Neural cell (in vitro differentiated cells): ENCODE measurements at regions not wholly inside any gene's neighbourhood (a gene's known extent, or its start where the extent isn't known, plus 50 kb on each side); places are given as distances from the start of the nearest gene placed in this dataset.

Source experiments
- EP300 ChIP-seq: fragments of 450-650 bp; conservative IDR thresholded peaks from 2 replicates; pipeline ENCODE4 v1.6.1; 2014; ENCODE audit warnings: antibody characterized with exemption, mild to moderate bottlenecking, moderate library complexity; ENCODE audit not compliant: poor library complexity, severe bottlenecking
- EZH2 ChIP-seq: fragments of 200-600, 300-800 bp; shearing (Covaris generic), sonication (generic); IDR thresholded peaks from 2 replicates; pipeline ENCODE4 v1.6.1; 2014; ENCODE audit warnings: antibody characterized with exemption, low read length, borderline replicate concordance, mild to moderate bottlenecking; ENCODE audit not compliant: insufficient read depth, poor library complexity, severe bottlenecking
- POLR2AphosphoS5 ChIP-seq: IDR thresholded peaks from 2 replicates; pipeline ENCODE4 v1.6.1; 2012
- TAF1 ChIP-seq: IDR thresholded peaks from 2 replicates; pipeline ENCODE4 v1.6.1; 2012; ENCODE audit warnings: low read depth
- TF ChIP-seq, protein P1 (sequence below): fragments of 450-650 bp; IDR thresholded peaks from 2 replicates; pipeline ENCODE4 v1.5.1; 2014; ENCODE audit warnings: antibody characterized with exemption, mild to moderate bottlenecking, moderate library complexity; ENCODE audit not compliant: poor library complexity, severe bottlenecking
- TF ChIP-seq, protein P2 (sequence below): IDR thresholded peaks from 2 replicates; pipeline ENCODE4 v1.6.1; 2012; ENCODE audit warnings: borderline replicate concordance

DNA sequence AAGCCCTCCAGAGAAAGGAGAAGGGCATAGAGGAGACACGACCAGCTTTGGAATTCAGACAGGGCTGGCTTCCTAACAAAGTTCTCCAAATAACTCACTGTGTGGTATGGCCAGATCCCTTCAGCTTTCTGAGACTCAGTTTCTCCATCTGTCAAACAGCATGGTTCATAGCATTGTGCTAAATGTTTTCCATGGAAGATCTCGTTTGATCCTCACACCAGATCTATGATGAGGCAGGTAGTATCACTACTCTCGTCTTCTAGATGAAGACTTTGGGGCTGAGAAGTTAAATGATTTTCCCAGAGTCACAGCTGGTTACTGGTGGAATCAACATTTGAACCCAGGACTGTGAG, 507.3 kb downstream of the HAPSTR1 start:
- TF ChIP-seq POLR2AphosphoS5 (no peak), TAF1 (no peak), EP300 (no peak), EZH2 (no peak)
- TF ChIP-seq, protein P1, sequence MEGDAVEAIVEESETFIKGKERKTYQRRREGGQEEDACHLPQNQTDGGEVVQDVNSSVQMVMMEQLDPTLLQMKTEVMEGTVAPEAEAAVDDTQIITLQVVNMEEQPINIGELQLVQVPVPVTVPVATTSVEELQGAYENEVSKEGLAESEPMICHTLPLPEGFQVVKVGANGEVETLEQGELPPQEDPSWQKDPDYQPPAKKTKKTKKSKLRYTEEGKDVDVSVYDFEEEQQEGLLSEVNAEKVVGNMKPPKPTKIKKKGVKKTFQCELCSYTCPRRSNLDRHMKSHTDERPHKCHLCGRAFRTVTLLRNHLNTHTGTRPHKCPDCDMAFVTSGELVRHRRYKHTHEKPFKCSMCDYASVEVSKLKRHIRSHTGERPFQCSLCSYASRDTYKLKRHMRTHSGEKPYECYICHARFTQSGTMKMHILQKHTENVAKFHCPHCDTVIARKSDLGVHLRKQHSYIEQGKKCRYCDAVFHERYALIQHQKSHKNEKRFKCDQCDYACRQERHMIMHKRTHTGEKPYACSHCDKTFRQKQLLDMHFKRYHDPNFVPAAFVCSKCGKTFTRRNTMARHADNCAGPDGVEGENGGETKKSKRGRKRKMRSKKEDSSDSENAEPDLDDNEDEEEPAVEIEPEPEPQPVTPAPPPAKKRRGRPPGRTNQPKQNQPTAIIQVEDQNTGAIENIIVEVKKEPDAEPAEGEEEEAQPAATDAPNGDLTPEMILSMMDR: no peak
- TF ChIP-seq, protein P2, sequence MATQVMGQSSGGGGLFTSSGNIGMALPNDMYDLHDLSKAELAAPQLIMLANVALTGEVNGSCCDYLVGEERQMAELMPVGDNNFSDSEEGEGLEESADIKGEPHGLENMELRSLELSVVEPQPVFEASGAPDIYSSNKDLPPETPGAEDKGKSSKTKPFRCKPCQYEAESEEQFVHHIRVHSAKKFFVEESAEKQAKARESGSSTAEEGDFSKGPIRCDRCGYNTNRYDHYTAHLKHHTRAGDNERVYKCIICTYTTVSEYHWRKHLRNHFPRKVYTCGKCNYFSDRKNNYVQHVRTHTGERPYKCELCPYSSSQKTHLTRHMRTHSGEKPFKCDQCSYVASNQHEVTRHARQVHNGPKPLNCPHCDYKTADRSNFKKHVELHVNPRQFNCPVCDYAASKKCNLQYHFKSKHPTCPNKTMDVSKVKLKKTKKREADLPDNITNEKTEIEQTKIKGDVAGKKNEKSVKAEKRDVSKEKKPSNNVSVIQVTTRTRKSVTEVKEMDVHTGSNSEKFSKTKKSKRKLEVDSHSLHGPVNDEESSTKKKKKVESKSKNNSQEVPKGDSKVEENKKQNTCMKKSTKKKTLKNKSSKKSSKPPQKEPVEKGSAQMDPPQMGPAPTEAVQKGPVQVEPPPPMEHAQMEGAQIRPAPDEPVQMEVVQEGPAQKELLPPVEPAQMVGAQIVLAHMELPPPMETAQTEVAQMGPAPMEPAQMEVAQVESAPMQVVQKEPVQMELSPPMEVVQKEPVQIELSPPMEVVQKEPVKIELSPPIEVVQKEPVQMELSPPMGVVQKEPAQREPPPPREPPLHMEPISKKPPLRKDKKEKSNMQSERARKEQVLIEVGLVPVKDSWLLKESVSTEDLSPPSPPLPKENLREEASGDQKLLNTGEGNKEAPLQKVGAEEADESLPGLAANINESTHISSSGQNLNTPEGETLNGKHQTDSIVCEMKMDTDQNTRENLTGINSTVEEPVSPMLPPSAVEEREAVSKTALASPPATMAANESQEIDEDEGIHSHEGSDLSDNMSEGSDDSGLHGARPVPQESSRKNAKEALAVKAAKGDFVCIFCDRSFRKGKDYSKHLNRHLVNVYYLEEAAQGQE: no peak
